ENCODE measurements at regions not wholly inside any gene's neighbourhood (a gene's known extent, or its start where the extent isn't known, plus 50 kb on each side); places are given as distances from the start of the nearest gene placed in this dataset.

GRCh38 chr12:91422127-91422526 is 239.5 kb upstream of the DCN start:
- no peak overlapping the region for H3K27ac ChIP-seq
- intact Hi-C loops (cut with DNase I; ENCODE audit: low total_unique reads), result no loop called here
- DNase-seq, result no peak

GRCh38 chr12:91419809-91420208 is 237.2 kb upstream of the DCN start:
- DNase-seq, result no peak
- intact Hi-C loops (cut with DNase I; ENCODE audit: low total_unique reads), result no loop called here
- H3K4me1 ChIP-seq, result no peaks in the 10 kb centered on the region
- TF ChIP-seq CTCF (IDR thresholded peaks at IDR 0.05) (no peak), POLR2A (IDR thresholded peaks at IDR 0.05) (no peak)
- no peaks in the 10 kb centered on the region for H3K36me3 ChIP-seq
- H3K27me3 ChIP-seq, result no peaks in the 10 kb centered on the region
- H3K9me3 ChIP-seq, result no peaks in the 10 kb centered on the region
- H3K4me3 ChIP-seq, result no peak overlapping the region
- no peak overlapping the region for H3K27ac ChIP-seq

More at GRCh38 chr12:91422127-91422526, 239.5 kb upstream of the DCN start:
- no peak overlapping the region for H3K4me3 ChIP-seq
- TF ChIP-seq POLR2A (IDR thresholded peaks at IDR 0.05) (no peak), CTCF (IDR thresholded peaks at IDR 0.05) (no peak)
- no peaks in the 10 kb centered on the region for H3K4me1 ChIP-seq
- no peaks in the 10 kb centered on the region for H3K27me3 ChIP-seq
- no peaks in the 10 kb centered on the region for H3K36me3 ChIP-seq
- H3K9me3 ChIP-seq, result no peaks in the 10 kb centered on the region

DNA sequence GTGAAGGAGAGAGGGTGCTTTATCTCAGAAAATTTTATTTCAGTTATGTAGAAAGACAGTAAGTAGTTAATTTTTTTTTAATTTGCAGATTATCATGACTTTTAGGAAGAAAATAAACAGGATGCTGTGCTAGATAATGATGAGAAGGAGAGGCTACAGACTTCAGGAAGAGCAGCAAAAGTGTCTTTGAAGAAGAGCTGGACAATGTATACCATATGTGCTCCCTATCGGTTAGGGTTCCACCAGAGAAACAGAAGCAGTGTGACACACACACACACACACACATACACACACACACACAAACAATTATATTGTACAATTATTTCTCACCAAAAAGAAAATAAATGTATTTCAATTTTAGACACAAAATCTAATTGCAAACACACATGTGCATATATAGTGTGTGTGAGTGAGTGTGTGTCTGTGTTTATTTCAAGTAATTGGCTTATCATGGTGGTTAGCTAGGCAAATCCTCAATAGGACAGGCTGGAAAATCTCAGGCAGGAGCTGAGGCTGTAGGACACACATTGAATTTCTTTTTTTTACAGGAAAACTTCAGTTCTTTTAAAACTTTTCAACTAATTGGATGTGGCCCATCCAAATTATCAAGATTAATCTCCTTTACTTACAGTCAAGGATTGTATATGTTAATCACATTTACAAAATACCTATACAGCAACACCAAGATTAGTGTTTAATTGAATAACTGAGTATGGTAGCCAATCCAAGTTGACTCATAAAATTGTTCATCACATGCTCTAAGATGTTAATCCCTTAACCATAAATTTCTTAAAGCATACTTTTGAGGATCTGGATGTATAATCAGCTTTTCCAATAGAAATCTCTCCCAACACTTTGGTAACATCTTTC is 235.8 kb upstream of the DCN start:
- Histone ChIP-seq H3K9me3 (no peaks in the 10 kb centered on the region), H3K4me1 (no peaks in the 10 kb centered on the region), H3K36me3 (no peaks in the 10 kb centered on the region), H3K4me3 (no peak overlapping the region), H3K27ac (no peak overlapping the region), H3K27me3 (no peaks in the 10 kb centered on the region)
- no peak for TF ChIP-seq POLR2A (IDR thresholded peaks at IDR 0.05)
- TF ChIP-seq CTCF (IDR thresholded peaks at IDR 0.05), result no peak
- DNase-seq, result no peak
- intact Hi-C loops (cut with DNase I; ENCODE audit: low total_unique reads), result no loop called here

DNA sequence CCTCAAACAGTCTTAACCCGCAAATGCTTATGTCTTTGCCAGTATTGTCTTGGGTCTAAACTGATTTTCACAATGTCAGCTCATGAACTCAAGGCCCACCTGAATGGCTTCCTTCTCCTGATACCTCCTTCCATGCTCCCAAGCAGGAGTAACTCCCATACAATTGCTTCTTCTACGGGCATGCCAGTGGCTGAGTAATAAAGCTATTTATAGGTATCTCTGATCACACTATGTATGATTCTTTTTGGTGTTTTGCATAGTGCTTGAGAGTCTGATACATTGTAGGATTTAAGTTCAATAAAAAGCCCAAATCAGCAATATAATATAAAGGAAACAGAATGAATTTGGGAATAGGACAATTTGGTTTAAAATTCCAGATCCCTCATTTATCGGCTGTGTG is 235.0 kb upstream of the DCN start:
- Histone ChIP-seq H3K9me3 (no peaks in the 10 kb centered on the region), H3K4me3 (no peak overlapping the region), H3K27me3 (no peaks in the 10 kb centered on the region), H3K4me1 (no peaks in the 10 kb centered on the region), H3K27ac (no peak overlapping the region), H3K36me3 (no peaks in the 10 kb centered on the region)
- intact Hi-C loops (cut with DNase I; ENCODE audit: low total_unique reads), result no loop called here
- no peak for TF ChIP-seq CTCF (IDR thresholded peaks at IDR 0.05)
- no peak for TF ChIP-seq POLR2A (IDR thresholded peaks at IDR 0.05)
- no peak for DNase-seq

DNA sequence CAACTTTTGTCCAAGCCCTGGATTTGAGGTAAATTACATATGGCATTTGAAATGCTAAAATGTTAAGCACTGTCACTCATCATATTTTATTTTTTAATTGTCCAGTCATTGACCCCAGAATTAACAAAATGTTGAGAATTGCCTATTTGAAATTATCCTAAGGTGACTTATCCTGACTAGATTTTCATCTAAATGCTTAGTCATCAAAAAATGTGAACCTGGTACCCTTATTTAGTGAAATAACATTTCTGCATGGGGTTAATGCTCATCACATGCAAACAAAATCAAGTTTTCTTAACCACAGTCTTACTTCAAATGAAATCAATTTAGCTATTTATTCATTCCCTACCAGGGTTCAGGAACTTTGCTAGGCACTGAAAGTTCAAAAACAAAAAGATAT is 232.0 kb upstream of the DCN start:
- H3K36me3 ChIP-seq, result no peaks in the 10 kb centered on the region
- no peak overlapping the region for H3K4me3 ChIP-seq
- no peaks in the 10 kb centered on the region for H3K27me3 ChIP-seq
- TF ChIP-seq POLR2A (IDR thresholded peaks at IDR 0.05), result no peak
- TF ChIP-seq CTCF (IDR thresholded peaks at IDR 0.05), result no peak
- no peak overlapping the region for H3K27ac ChIP-seq
- DNase-seq, result no peak
- H3K9me3 ChIP-seq, result no peaks in the 10 kb centered on the region
- intact Hi-C loops (cut with DNase I; ENCODE audit: low total_unique reads), result no loop called here
- no peaks in the 10 kb centered on the region for H3K4me1 ChIP-seq

Data from uterus (tissue), 3 donors.